KG1 (cell line): ENCODE measurements at regions not wholly inside any gene's neighbourhood (a gene's known extent, or its start where the extent isn't known, plus 50 kb on each side); places are given as distances from the start of the nearest gene placed in this dataset.
A peak's percentile ranks its signal among the peaks of the same experiment; 100 is the strongest.

ENCODE experiments used
- DNase-seq: peaks from one replicate; lab custom pipeline; 2025; lab: John Stamatoyannopoulos, UW

DNA sequence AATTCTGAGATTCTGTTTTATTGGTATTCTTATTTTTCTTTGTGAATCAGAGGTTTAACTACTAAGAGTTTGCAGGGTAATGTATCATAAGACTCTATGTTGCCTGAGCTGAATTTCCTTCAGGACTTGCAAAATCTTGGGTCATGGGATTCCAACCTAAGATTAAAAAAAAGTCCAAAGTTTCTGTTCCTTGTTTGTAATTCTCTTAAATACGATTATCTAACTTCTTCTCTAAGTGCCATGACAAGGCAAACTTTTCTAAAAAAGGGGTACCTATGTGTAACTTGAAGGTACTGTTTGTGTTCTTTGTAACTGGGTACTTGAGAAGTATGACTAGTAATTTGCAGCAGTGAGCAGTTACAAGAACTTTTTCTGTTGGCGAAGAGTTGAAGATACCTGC lies 181.3 kb upstream of the ZEB2 start:
- peak; percentile 35 for DNase-seq

DNA sequence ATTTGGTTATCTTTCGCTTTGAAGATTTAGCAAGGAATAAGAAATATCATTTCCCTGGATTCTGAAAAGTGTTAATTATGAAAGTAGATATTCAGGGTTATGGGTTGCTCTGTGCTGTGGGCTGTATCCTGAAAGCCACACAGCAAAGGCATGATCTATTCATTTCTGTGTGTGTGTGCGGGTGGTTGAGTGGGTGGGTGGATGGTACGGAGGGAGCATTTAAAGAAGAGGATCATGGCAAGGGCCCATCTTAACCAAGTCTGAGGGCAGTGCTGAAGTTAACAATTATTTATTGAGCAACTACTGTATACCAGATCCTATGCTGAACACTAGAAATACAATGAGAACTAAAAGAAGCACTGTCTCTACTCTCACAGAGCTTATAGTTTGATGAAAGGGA lies 178.2 kb upstream of the ZEB2 start:
- DNase-seq = no peak

DNA sequence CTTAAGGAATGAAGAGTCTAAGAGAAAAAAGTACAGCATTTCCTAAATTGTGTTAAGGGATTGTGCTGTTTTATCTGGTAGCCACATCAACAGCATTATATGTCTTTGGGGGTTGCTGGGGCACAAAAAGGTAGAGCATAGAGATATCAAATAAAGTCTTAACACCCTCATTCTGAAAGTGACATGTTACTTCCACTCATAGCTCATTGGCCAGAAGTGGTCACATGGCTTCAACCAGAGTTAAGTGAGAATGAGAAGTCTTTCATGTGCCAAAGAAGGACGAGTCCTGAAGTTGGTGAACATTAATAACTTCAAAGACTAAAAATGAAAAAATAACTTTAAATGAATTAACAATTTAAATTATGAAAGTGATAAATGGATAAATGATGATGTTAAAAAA lies 175.7 kb upstream of the ZEB2 start:
- no peak for DNase-seq

DNA sequence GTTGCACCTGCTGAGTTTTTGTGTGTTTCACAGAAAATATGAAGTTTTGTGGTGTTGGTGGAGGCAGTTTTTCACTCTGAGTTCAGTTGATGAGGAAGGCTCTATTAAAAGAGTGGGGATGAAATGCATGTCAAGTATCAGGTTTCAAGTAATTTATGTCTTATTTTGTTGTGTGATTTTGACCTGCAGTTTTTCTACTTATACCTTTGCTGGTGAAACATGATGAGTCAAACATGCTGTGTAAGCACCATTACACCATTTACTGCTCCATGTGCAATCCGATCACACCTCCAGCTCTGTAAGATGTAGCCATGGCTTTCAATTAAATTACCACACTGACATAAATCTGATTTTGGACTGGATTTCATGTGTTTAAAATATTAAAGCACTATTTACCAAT lies 174.5 kb upstream of the ZEB2 start:
- no peak for DNase-seq

DNA sequence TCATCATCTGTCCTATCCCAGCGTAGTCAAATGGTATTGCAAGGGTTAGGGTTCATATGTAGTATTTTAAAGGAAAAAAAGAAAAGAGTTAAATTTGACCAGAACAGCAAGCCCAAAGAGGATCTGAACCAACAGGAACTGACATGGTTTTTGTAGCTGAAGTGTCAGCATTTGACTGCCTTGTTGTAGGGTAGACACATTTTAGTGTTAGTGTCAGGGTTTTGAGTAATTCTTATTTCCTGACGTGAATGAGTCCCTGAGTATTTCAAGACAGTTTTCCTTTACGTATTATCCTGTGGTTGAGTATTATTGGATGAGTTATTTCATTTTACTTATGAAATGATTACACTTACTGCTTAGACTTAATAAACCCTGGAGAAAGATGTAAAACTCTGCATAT lies 173.3 kb upstream of the ZEB2 start:
- no peak for DNase-seq

- DNase-seq = no peak
Observed at GRCh38 chr2:144692661-144693060, 172.7 kb upstream of the ZEB2 start.

- DNase-seq = no peak
Observed at GRCh38 chr2:144690771-144691170, 170.9 kb upstream of the ZEB2 start.

DNA sequence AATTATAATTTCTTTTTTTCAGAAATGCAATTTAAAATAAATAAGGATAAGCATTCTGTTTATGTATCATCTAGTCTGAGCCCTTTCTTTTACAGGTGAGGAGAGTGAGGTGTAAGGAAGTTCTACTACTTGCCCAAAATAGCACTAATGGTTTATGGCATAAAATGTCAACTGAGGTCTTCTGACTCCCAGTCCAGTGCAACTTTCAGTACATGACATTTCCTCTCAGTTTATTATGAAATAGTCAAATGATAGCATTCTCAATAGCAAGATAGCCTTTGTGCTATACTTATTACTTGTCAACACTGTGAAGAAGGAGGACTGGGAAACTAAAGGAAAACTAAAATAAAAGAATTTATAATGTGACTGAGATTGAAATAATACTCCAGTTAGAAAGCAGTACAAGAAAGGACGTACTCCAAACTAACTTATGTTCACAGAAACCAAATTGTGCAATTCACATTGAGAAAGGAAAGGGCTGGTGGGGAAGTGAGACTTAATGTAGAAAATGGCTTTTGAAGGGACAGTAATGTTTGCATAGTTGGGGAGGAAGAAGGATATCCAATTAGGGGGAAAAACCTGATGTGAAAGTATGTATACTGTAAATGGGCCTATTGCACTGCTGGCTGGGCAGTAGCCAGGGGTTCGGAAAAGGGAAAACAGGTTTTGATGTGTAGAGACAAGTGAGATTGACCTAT lies 166.7 kb upstream of the ZEB2 start:
- no peak for DNase-seq

GRCh38 chr2:144683966-144684365 lies 164.0 kb upstream of the ZEB2 start:
- no peak for DNase-seq

GRCh38 chr2:144683107-144683753 lies 163.3 kb upstream of the ZEB2 start:
- no peak for DNase-seq

DNA sequence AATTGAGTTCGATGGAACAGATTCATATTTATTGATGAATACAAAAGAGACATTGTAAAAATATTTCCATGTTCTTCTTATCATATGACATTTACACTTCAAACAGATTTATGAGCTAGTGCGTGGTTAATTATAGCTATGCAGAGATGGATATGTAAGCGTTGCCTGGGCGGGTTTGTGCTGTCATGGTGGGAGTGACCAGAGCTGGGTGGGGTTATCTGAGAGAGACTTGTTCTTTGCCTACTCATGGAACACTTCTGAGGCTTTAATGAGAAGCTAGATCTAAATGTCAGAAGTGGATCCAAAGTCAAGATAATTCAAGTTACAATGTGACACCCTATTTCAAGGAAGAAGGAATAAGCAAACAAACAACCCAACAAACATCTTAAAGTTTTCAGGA lies 162.3 kb upstream of the ZEB2 start:
- DNase-seq = no peak

- no peak for DNase-seq
Observed at GRCh38 chr2:144681389-144681788, 161.5 kb upstream of the ZEB2 start.

GRCh38 chr2:144679942-144680341 lies 160.0 kb upstream of the ZEB2 start:
- DNase-seq = no peak

DNA sequence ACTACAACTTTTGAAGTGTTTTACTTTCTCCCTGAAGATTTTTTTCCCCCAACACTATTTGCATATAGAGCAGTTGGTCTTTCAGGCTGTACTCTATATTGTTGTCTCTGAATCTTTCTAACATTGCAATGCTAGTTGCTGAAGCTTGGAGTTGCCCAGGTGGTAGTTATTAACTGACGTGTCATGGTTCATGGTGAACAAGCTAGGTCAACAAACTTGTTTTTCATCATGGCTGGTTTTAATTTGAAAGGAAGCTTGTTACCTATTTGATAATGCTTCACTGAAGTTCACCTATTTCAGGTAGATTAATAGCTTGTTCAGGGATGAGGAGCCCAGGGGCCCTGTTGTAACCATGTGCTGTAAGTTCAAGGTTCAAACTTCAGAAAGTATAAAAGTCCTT lies 158.8 kb upstream of the ZEB2 start:
- DNase-seq = no peak

GRCh38 chr2:144675731-144676130 lies 155.8 kb upstream of the ZEB2 start:
- DNase-seq = no peak

GRCh38 chr2:144675331-144675730 lies 155.4 kb upstream of the ZEB2 start:
- no peak for DNase-seq

DNA sequence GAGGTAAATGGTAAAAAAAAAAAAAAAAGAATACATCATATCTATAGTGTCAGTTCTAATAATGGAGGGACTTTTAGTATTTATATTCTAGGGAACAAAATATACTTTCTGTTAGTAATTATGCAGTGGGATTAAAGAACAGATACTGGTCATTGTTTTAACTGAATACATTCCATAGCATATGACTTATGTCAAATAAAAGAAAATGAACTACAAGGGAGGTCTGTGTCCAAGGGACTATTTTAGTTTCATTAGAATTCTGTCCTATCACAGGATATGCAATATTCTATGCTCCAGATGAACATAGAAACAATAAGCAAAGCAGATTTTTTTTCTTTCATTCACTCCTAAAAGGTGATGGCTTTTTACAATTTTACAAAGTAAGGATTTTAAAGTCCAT lies 154.2 kb upstream of the ZEB2 start:
- no peak for DNase-seq

DNA sequence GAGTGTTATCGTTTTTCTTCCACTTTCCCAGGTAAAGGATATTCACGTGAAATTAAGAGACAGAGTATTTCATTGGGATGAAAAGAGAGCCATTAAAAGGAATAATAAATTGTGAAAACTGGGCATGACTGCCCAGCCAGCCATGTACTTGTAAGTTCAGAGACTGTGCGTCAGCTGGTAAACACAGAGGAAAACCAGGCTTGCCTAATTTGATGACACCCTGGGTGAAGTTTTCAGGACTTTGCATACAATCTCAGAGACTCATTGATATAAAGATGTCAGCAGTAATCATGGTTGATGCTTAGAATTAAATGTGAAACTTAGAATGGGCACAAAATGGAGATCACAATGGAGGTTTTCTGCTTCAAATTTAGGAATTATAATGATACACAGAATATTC lies 153.5 kb upstream of the ZEB2 start:
- no peak for DNase-seq

GRCh38 chr2:144671695-144672455 lies 152.0 kb upstream of the ZEB2 start:
- DNase-seq = no peak

DNA sequence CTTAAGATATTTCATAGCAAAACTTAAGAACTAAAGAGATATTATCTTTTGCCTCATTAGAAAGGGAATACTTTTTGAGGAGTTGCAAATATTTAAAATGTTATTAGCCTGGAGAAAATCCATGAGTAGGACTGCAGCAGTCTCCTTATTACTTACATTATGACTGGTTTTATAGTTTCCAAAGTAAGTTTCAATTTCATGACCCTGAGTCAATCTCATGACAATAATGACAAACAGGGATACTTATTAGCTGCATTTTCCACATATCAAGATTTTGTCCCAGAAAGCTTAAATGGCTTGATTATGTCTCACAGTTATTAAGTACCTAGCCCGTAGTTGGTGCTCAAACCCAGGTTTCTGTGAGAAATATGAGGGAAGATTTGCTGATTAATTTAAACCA lies 150.8 kb upstream of the ZEB2 start:
- no peak for DNase-seq

- no peak for DNase-seq
Observed at GRCh38 chr2:144670080-144670479, 150.2 kb upstream of the ZEB2 start.

- no peak for DNase-seq
Observed at GRCh38 chr2:144669196-144669987, 149.5 kb upstream of the ZEB2 start.
